Stomach (tissue), 4 donors: ENCODE measurements at regions not wholly inside any gene's neighbourhood (a gene's known extent, or its start where the extent isn't known, plus 50 kb on each side); places are given as distances from the start of the nearest gene placed in this dataset.

Source experiments
- CTCF ChIP-seq, 7 experiments: fragments of 450-650 bp in 4 of 7; fragments of 200-600 bp in 3 of 7; sonication (generic) in 3 of 7; IDR thresholded peaks; one replicate each; pipeline ENCODE4 v1.5.1; 2016 to 2019; ENCODE audit warnings: antibody characterized with exemption in 7 of 7, control low read depth in 2 of 7, mild to moderate bottlenecking in 1 of 7
- EP300 ChIP-seq: sonication (generic); formaldehyde crosslinking; IDR thresholded peaks from one replicate; pipeline ENCODE4 v1.6.1; 2017; ENCODE audit warnings: antibody characterized with exemption
- POLR2A ChIP-seq, 4 donors: fragments of 450-650 bp; IDR thresholded peaks; one replicate each; pipeline ENCODE4 v1.6.1; 2016; ENCODE audit warnings: antibody characterized with exemption in 4 of 4, control low read depth in 2 of 4, mild to moderate bottlenecking in 1 of 4, moderate library complexity in 1 of 4
- POLR2AphosphoS5 ChIP-seq, 3 donors: sonication (generic); formaldehyde crosslinking; IDR thresholded peaks; one replicate each; pipeline ENCODE4 v1.6.1; 2016; ENCODE audit warnings: antibody characterized with exemption in 3 of 3

- TF ChIP-seq CTCF (IDR thresholded peaks at IDR 0.05): no peak
- no peak for TF ChIP-seq POLR2A (IDR thresholded peaks at IDR 0.05)
- TF ChIP-seq EP300: no peak
- TF ChIP-seq POLR2AphosphoS5 (IDR thresholded peaks at IDR 0.05): no peak
These were observed 531.2 kb upstream of the ZNF608 start for GRCh38 chr5:125277494-125278154.
